ENCODE measurements at regions not wholly inside any gene's neighbourhood (a gene's known extent, or its start where the extent isn't known, plus 50 kb on each side); places are given as distances from the start of the nearest gene placed in this dataset.

GRCh38 chr22:48599346-48599745, 1228.3 kb downstream of the BRD1 start:
- no peak for DNase-seq

- DNase-seq, result no peak
Observed at GRCh38 chr22:48596111-48596850, 1231.4 kb downstream of the BRD1 start.

GRCh38 chr22:48595511-48595905, 1232.2 kb downstream of the BRD1 start:
- no peak for DNase-seq

GRCh38 chr22:48594757-48595510, 1232.7 kb downstream of the BRD1 start:
- no peak for DNase-seq

GRCh38 chr22:48594016-48594756, 1233.5 kb downstream of the BRD1 start:
- no peak for DNase-seq

GRCh38 chr22:48593551-48593950, 1234.1 kb downstream of the BRD1 start:
- DNase-seq, result no peak

GRCh38 chr22:48592931-48593330, 1234.7 kb downstream of the BRD1 start:
- no peak for DNase-seq

- no peak for DNase-seq
Observed at GRCh38 chr22:48592488-48592887, 1235.2 kb downstream of the BRD1 start.

- DNase-seq, result no peak
Observed at GRCh38 chr22:48592066-48592345, 1235.7 kb downstream of the BRD1 start.

- DNase-seq, result no peak
Observed at GRCh38 chr22:48591286-48592065, 1236.2 kb downstream of the BRD1 start.

- no peak for DNase-seq
Observed at GRCh38 chr22:48589901-48590300, 1237.8 kb downstream of the BRD1 start.

GRCh38 chr22:48588878-48589450, 1238.7 kb downstream of the BRD1 start:
- no peak for DNase-seq

GRCh38 chr22:48588151-48588877, 1239.4 kb downstream of the BRD1 start:
- no peak for DNase-seq

- DNase-seq, result no peak
Observed at GRCh38 chr22:48587236-48587865, 1240.3 kb downstream of the BRD1 start.

- DNase-seq, result no peak
Observed at GRCh38 chr22:48586799-48587185, 1240.9 kb downstream of the BRD1 start.

- DNase-seq, result no peak
Observed at GRCh38 chr22:48585916-48586798, 1241.5 kb downstream of the BRD1 start.

GRCh38 chr22:48584170-48584569, 1243.5 kb downstream of the BRD1 start:
- no peak for DNase-seq

- no peak for DNase-seq
Observed at GRCh38 chr22:48581796-48582469, 1245.7 kb downstream of the BRD1 start.

GRCh38 chr22:48581205-48581766, 1246.4 kb downstream of the BRD1 start:
- DNase-seq, result no peak
